DOHH2 (cell line): ENCODE measurements at regions not wholly inside any gene's neighbourhood (a gene's known extent, or its start where the extent isn't known, plus 50 kb on each side); places are given as distances from the start of the nearest gene placed in this dataset.

Experiments used
- H3F3A ChIP-seq: fragments of 200-600 bp; sonication (generic), shearing (Covaris generic); 2 replicates; pipeline ENCODE4 v1.6.0; 2016; ENCODE audit warnings: antibody characterized with exemption, mild to moderate bottlenecking; ENCODE audit not compliant: control insufficient read depth, insufficient read depth
- H3K27ac ChIP-seq: fragments of 200-600 bp; sonication (generic); 2 replicates; pipeline ENCODE4 v1.5.1; 2014; ENCODE audit warnings: low read depth, mild to moderate bottlenecking, low read length, moderate library complexity
- H3K27me3 ChIP-seq: fragments of 200-600 bp; sonication (generic); 2 replicates; pipeline ENCODE4 v1.6.1; 2014; ENCODE audit warnings: mild to moderate bottlenecking, low read length, mixed read lengths; ENCODE audit not compliant: control insufficient read depth
- H3K36me3 ChIP-seq: fragments of 200-600 bp; sonication (generic); 2 replicates; pipeline ENCODE4 v1.6.1; 2014; ENCODE audit warnings: mild to moderate bottlenecking, low read length, moderate library complexity, mixed read lengths; ENCODE audit not compliant: control insufficient read depth
- H3K4me1 ChIP-seq: fragments of 200-600 bp; sonication (generic); 2 replicates; pipeline ENCODE4 v1.6.1; 2014; ENCODE audit warnings: mild to moderate bottlenecking, low read length, mixed read lengths; ENCODE audit not compliant: control insufficient read depth
- H3K4me2 ChIP-seq: fragments of 200-600 bp; sonication (generic); 2 replicates; pipeline ENCODE4 v1.6.0; 2014; ENCODE audit warnings: mild to moderate bottlenecking, low read length, moderate library complexity
- H3K4me3 ChIP-seq: fragments of 200-600 bp; sonication (generic); 2 replicates; pipeline ENCODE4 v1.5.1; 2014; ENCODE audit warnings: mild to moderate bottlenecking, low read length, mixed read lengths
- H3K79me2 ChIP-seq: fragments of 200-600 bp; sonication (generic); 2 replicates; pipeline ENCODE4 v1.6.1; 2014; ENCODE audit warnings: mild to moderate bottlenecking, low read length, mixed read lengths; ENCODE audit not compliant: control insufficient read depth
- H3K9me2 ChIP-seq: fragments of 200-600 bp; sonication (generic); replicated peaks from 2 replicates; pipeline ENCODE4 v1.6.1; 2014; ENCODE audit warnings: mild to moderate bottlenecking, low read length, mixed read lengths; ENCODE audit not compliant: control insufficient read depth
- H3K9me3 ChIP-seq: fragments of 200-600 bp; sonication (generic); 2 replicates; pipeline ENCODE4 v1.6.1; 2014; ENCODE audit warnings: antibody characterized with exemption, low read length, mixed read lengths; ENCODE audit not compliant: control insufficient read depth, insufficient read depth
- H4K20me1 ChIP-seq: fragments of 200-600 bp; sonication (generic); 2 replicates; pipeline ENCODE4 v1.6.0; 2014; ENCODE audit warnings: low read depth, mild to moderate bottlenecking, antibody characterized with exemption, low read length, moderate library complexity; ENCODE audit not compliant: control insufficient read depth, insufficient read depth
- CTCF ChIP-seq: fragments of 200-600 bp; sonication (generic); IDR thresholded peaks from one replicate; pipeline ENCODE4 v1.5.1; 2014; ENCODE audit warnings: antibody characterized with exemption, mild to moderate bottlenecking, low read depth, low read length; ENCODE audit not compliant: poor library complexity, severe bottlenecking
- EZH2phosphoT487 ChIP-seq: fragments of 200-600 bp; sonication (generic); IDR thresholded peaks from 2 replicates; pipeline ENCODE4 v1.6.1; 2017; ENCODE audit warnings: borderline replicate concordance, mild to moderate bottlenecking, antibody characterized with exemption, low read length, moderate library complexity, mixed read lengths

DNA sequence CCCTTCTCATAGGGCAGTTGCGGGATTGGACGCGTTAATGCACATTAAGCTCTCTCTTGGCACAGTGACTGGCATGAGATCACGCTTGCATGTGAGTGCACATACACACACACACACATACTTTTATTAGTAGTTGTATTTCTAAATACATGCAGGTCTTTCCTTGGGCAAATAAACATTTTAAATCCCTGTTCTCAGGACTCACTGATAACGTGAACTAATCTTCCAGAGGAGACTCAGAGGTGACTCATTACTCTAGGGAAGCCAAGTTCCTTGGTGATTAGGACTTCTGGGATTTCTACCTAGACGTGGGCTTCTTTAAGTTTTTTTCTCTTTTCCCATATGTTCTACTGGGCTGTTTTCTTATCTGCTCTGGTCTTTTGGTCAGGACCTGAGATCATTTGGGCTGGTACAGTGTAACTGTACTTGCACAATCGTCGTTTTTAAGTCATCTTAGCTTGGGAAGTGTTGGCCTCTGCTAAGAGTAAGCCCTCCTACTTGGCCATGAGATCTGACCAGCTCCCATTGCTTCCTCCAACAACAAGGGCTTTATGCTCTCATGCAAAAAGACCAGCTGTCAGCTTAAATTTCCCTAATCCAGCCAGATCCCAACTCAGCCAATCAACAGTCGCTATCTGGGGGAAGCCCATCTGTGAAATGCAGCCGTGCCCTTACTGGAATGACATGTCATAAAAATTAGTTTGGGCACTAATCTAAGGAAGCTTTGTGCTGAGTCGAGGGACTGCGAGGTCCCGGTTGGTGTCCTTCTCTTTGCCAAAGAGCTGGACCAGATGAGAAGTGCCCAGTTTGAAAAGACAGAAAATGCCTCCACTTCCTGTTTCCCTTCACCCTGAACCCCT is 176.4 kb upstream of the ANKRD55 start:
- Histone ChIP-seq H3K4me1 (peaks cover 36% of the 10 kb centered on the region), H3K9me2 (no peaks in the 10 kb centered on the region), H3K4me2 (no peak overlapping the region), H3K27ac (no peak overlapping the region), H3K9me3 (no peaks in the 10 kb centered on the region), H4K20me1 (no peaks in the 10 kb centered on the region), H3F3A (peaks cover 8% of the 10 kb centered on the region), H3K27me3 (no peaks in the 10 kb centered on the region), H3K79me2 (no peaks in the 10 kb centered on the region), H3K36me3 (no peaks in the 10 kb centered on the region), H3K4me3 (no peak overlapping the region)
- TF ChIP-seq EZH2phosphoT487: no peak
- no peak for TF ChIP-seq CTCF

GRCh38 chr5:56406838-56407237 is 173.7 kb upstream of the ANKRD55 start:
- Histone ChIP-seq H3K36me3 (no peaks in the 10 kb centered on the region), H3K27ac (no peak overlapping the region), H3K4me1 (peaks cover 8% of the 10 kb centered on the region), H3K4me2 (no peak overlapping the region), H3K9me3 (no peaks in the 10 kb centered on the region), H3K9me2 (no peaks in the 10 kb centered on the region), H3K27me3 (no peaks in the 10 kb centered on the region), H4K20me1 (no peaks in the 10 kb centered on the region), H3F3A (no peaks in the 10 kb centered on the region), H3K79me2 (no peaks in the 10 kb centered on the region), H3K4me3 (no peak overlapping the region)
- no peak for TF ChIP-seq EZH2phosphoT487
- no peak for TF ChIP-seq CTCF

DNA sequence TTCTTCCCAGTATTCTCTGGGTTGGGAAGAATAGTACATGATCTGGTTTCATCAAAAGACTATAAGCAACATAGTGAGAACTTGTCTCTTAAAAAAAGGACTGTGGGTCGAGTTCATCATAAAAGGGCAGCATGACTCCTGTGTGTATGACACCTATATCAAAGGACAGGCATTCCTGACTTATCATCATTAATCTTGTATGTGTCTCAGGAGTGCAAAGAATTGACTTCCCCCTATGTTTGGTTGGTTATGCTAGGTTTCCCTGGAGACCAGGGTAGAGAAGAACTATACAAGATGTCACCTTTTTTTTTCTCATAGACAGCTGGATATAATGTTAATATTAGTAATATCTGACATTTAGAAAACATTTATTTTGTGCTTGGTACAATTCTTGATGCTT is 173.1 kb upstream of the ANKRD55 start:
- Histone ChIP-seq H4K20me1 (no peaks in the 10 kb centered on the region), H3K4me2 (no peak overlapping the region), H3K9me2 (no peaks in the 10 kb centered on the region), H3K4me1 (peaks cover 4% of the 10 kb centered on the region; the same call in 1 of the 2 replicates), H3K79me2 (no peaks in the 10 kb centered on the region), H3K9me3 (no peaks in the 10 kb centered on the region), H3K4me3 (no peak overlapping the region), H3K27me3 (no peaks in the 10 kb centered on the region), H3K27ac (no peak overlapping the region), H3K36me3 (no peaks in the 10 kb centered on the region), H3F3A (no peaks in the 10 kb centered on the region)
- no peak for TF ChIP-seq CTCF
- TF ChIP-seq EZH2phosphoT487: no peak
